Natural killer cell treated with Interleukin-12 subunit alpha and Interleukin-12 subunit beta and Interleukin-15 and Interleukin-18, amount 100 ng/mL, for 72 hours (primary cell): ENCODE measurements at regions not wholly inside any gene's neighbourhood (a gene's known extent, or its start where the extent isn't known, plus 50 kb on each side); places are given as distances from the start of the nearest gene placed in this dataset.
A peak's percentile ranks its signal among the peaks of the same experiment; 100 is the strongest.

Experiments used
- ATAC-seq, 2 donors: fragments of 150-1000 bp; cut with Tn5 transposase in 1 of 2; sonication (Bioruptor Pico), chemical (Tn5 transposase) in 1 of 2; 2 replicates each; pipeline ENCODE4 v1.10.0; 2021
- DNase-seq: peaks from one replicate; pipeline ENCODE4 v3.0.0; 2022; ENCODE audit warnings: low spot score
- H3K27ac Mint-ChIP-seq, 2 donors: 1 replicate in 1 of 2; 2 replicates in 1 of 2; pipeline ENCODE4 v1.8.0; 2022; ENCODE audit warnings: mixed read lengths in 2 of 2, mild to moderate bottlenecking in 1 of 2, moderate library complexity in 1 of 2
- H3K27me3 Mint-ChIP-seq, 2 donors: 1 replicate in 1 of 2; 2 replicates in 1 of 2; pipeline ENCODE4 v1.8.0; 2022; ENCODE audit warnings: mixed read lengths in 2 of 2
- H3K36me3 Mint-ChIP-seq: one replicate; pipeline ENCODE4 v1.8.0; 2022; ENCODE audit warnings: mixed read lengths
- H3K4me1 Mint-ChIP-seq, 2 donors: 1 replicate in 1 of 2; 2 replicates in 1 of 2; pipeline ENCODE4 v1.8.0; 2022; ENCODE audit warnings: low read depth in 2 of 2, mixed read lengths in 2 of 2, mild to moderate bottlenecking in 1 of 2
- H3K4me3 Mint-ChIP-seq: one replicate; pipeline ENCODE4 v1.8.0; 2022; ENCODE audit warnings: mixed read lengths
- H3K9me3 Mint-ChIP-seq: 2 replicates; pipeline ENCODE4 v1.8.0; 2022; ENCODE audit warnings: mixed read lengths

DNA sequence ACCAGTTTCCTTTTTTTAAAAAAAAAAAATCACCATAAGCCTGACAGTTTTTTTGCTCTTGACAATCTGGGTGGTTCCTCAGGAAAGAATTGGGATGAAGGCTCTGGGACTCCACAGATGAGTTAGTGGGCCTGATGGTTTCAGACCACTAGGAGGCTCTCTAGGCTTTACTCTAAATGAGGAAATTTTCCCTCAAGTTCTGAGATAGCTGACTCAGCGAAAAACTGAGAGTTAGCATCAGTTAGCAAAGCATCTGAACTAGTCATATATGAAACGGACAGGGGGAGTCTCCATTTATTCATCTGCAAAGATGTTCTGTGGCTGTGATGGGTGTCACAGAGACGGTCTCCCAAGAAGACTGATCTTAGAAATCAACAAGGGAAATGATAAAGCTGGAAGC is 314.3 kb upstream of the OR4E1 start:
- no peak for DNase-seq
- Mint-ChIP-seq H3K4me1 (peaks cover 0 to 7% of the 10 kb centered on the region in 2 donors), H3K9me3 (no peaks in the 10 kb centered on the region), H3K36me3 (no peaks in the 10 kb centered on the region), H3K27ac (peak overlapping the region; percentile 15 to 67), H3K4me3 (peak overlapping the region; percentile 45), H3K27me3 (peaks cover 12 to 15% of the 10 kb centered on the region in 2 donors)
- peak in 1 of 2 donors; percentile 66 for ATAC-seq

DNA sequence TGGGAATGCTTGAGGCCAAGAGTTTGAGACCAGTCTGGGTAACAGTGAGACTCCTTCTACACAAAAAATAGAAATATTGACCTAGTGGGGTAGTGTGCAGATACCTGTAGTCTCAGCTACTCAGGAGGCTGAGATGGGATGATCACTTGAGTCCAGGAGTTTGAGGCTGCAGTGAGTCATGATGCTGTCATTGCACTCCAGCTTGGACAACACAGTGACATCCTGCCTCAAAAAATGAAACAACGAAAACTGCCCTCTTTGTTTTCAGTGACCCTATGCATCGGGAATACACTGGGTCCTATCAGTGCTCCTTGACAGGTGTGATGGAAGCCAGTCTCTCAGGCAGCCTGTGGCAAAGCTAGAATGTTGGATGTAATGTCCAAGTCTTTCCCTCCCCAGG is 311.5 kb upstream of the OR4E1 start:
- Mint-ChIP-seq H3K27me3 (peaks cover 7 to 12% of the 10 kb centered on the region in 2 donors), H3K4me1 (peaks cover 0 to 7% of the 10 kb centered on the region in 2 donors)
- ATAC-seq = no peak

DNA sequence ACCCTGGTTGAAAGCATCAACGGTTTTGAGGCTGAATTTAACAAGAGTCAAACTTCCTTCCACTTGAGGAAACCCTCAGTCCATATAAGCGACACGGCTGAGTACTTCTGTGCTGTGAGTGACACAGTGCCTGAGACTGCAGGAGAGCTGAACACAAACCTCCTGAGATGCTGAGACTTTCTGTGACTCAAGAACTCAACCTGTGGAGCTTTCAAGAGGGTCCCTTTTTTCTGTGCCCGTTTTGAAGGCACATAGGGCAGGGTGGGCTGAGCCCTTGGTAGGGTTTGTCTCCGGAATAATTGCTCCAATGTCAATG is 305.3 kb upstream of the OR4E1 start:
- DNase-seq (no peak), ATAC-seq (no peak)
- Mint-ChIP-seq H3K4me3 (no peak overlapping the region), H3K4me1 (peaks cover 6 to 13% of the 10 kb centered on the region in 2 donors), H3K27me3 (peaks cover 26 to 29% of the 10 kb centered on the region in 2 donors), H3K9me3 (no peaks in the 10 kb centered on the region), H3K36me3 (no peaks in the 10 kb centered on the region), H3K27ac (no peak overlapping the region)

More for the DNA sequence above, 311.5 kb upstream of the OR4E1 start:
- no peak overlapping the region for H3K4me3 Mint-ChIP-seq
- no peaks in the 10 kb centered on the region for H3K36me3 Mint-ChIP-seq
- H3K9me3 Mint-ChIP-seq = no peaks in the 10 kb centered on the region
- no peak for DNase-seq
- H3K27ac Mint-ChIP-seq = no peak overlapping the region

DNA sequence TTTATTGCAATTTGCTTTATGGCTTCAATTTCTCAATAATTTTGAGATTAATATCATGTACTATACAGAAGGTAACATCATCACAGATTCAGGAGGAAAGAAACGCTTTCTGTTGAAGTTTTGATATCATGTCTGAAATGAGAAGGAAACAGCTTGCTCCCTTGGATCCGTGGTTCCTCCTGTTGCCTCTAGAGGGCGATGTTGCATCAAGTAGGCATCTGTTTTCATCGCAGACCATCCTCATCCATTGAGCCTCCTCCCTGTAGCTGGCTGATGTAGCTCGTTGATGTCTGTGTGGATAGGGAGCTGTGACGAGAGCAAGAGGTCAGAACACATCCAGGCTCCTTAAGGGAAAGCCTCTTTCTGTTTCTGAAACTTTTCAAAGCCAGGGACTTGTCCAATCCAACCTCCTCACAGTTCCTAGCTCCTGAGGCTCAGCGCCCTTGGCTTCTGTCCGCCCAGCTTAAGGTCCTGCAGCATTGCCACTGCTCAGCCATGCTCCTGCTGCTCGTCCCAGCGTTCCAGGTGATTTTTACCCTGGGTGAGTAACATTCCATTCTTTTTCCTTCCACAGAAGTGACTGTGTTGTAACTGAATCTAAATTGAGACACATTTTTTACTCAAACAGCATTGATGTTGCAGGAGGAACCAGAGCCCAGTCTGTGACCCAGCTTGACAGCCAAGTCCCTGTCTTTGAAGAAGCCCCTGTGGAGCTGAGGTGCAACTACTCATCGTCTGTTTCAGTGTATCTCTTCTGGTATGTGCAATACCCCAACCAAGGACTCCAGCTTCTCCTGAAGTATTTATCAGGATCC is 304.8 kb upstream of the OR4E1 start:
- Mint-ChIP-seq H3K4me1 (peaks cover 6 to 13% of the 10 kb centered on the region in 2 donors), H3K27me3 (peaks cover 26 to 29% of the 10 kb centered on the region in 2 donors), H3K4me3 (no peak overlapping the region), H3K9me3 (no peaks in the 10 kb centered on the region), H3K27ac (no peak overlapping the region), H3K36me3 (no peaks in the 10 kb centered on the region)
- ATAC-seq = peak; percentile 44 to 64
- DNase-seq = peak; percentile 71

DNA sequence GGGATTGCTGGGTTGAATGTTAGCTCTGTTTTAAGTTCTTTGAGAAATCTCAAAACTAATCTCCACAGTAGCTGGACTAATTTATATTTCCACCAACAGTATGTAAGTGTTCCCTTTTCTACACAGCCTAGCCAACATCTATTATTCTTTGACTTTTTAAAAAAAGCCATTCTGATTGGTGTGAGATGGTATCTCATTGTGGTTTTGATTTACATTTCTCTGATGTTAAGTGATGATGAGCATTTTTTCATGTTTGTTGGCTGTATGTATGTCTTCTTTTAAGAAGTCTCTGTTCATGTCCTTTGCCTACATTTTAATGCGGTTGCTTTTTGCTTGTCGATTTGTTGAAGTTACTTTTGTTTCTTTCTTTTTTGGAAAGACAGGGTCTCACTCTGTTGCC is 301.1 kb upstream of the OR4E1 start:
- Mint-ChIP-seq H3K36me3 (no peaks in the 10 kb centered on the region), H3K4me1 (peaks cover 6 to 13% of the 10 kb centered on the region in 2 donors), H3K9me3 (no peaks in the 10 kb centered on the region), H3K27me3 (peaks cover 34 to 51% of the 10 kb centered on the region in 2 donors), H3K27ac (no peak overlapping the region), H3K4me3 (no peak overlapping the region)
- DNase-seq = no peak
- no peak for ATAC-seq

DNA sequence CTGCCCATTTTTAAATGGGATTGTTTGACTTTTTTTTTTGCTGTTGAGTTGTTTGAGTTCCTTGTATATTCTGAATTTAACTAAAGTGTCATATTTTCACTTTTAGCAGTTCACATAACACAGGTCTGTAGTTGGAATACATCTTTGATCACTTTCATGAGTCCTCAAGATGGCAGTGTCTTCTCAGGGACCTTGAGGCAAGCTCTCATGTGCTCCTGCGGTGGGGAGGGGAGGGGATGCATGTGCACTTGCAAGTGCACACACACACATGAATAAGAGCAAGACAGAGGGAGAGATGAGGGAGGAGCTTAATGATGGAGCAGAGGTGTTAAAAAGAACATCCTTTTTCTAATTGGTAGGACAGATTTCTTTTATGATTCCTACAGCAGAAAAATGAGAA is 291.4 kb upstream of the OR4E1 start:
- ATAC-seq (no peak), DNase-seq (no peak)
- H3K36me3 Mint-ChIP-seq = no peaks in the 10 kb centered on the region

DNA sequence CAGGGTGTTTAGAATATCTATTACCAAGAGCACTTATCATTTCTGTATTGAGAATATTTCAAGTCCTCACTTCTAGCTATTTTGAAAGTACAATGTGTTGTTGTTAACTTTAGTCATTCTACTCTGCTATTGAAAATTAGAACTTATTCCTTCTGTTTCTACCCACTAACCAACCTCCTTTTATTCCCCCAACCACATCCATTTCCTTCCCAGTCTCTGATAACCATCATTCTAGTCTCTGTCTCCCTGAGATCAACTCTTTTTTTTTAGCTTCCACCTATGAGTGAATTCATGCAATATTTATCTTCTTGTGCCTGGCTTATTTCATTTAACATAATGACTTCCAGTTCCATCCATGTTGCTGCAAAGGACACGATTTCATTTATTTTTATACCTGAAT is 290.6 kb upstream of the OR4E1 start:
- DNase-seq (no peak), ATAC-seq (no peak)

More for the DNA sequence above, 291.4 kb upstream of the OR4E1 start:
- Mint-ChIP-seq H3K4me3 (no peak overlapping the region), H3K9me3 (no peaks in the 10 kb centered on the region), H3K27me3 (peaks cover 17 to 25% of the 10 kb centered on the region in 2 donors), H3K27ac (no peak overlapping the region), H3K4me1 (peaks cover 0 to 6% of the 10 kb centered on the region in 2 donors)

DNA sequence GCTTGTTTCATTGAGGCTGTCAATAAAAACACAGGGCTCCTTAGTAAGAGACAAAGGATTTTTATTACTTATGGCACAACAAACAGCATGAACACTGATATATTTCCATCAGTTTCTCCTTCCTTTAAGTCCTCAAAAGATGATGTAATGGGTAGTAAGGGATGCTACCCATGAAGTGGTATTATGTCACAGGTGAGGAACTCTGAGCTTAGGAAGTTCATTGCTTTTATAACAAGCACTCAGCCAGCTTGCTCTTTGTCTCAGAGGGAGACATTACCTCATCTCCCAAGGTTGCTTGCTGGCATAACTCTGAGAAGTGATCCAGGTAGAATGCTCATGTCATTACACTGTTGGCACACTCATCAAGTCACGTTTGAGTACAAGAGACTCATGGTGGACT is 287.0 kb upstream of the OR4E1 start:
- Mint-ChIP-seq H3K36me3 (peaks cover 12% of the 10 kb centered on the region), H3K27me3 (peaks cover 9 to 19% of the 10 kb centered on the region in 2 donors), H3K4me1 (peaks cover 0 to 6% of the 10 kb centered on the region in 2 donors), H3K4me3 (no peak overlapping the region), H3K9me3 (no peaks in the 10 kb centered on the region), H3K27ac (no peak overlapping the region)
- DNase-seq (no peak), ATAC-seq (no peak)

More for the DNA sequence above, 290.6 kb upstream of the OR4E1 start:
- Mint-ChIP-seq H3K27ac (no peak overlapping the region), H3K9me3 (no peaks in the 10 kb centered on the region), H3K36me3 (no peaks in the 10 kb centered on the region), H3K4me1 (peaks cover 0 to 6% of the 10 kb centered on the region in 2 donors), H3K27me3 (peaks cover 9 to 16% of the 10 kb centered on the region in 2 donors), H3K4me3 (no peak overlapping the region)

DNA sequence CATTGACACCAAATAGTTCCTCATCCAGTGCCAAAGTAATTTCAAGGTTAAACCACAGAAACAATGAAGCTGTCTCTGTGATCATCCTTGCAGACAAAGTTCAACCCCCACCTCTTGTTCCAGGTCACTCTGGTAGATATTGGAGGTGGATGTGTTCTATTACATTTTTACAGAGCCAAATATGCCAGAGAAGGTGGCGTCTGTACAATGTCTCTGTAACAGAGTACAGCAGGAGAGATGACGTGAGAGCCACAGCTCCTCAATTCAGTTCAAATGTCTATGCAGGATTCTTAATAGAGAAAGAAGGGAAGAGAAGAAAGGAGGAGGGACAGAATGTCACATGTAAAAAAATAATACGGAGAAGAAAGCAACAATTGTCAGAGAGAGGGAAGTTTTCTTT is 268.3 kb upstream of the OR4E1 start:
- no peak overlapping the region for H3K27ac Mint-ChIP-seq
- no peaks in the 10 kb centered on the region for H3K9me3 Mint-ChIP-seq
- peaks cover 0 to 4% of the 10 kb centered on the region in 2 donors for H3K4me1 Mint-ChIP-seq
- no peaks in the 10 kb centered on the region for H3K36me3 Mint-ChIP-seq
- no peak overlapping the region for H3K4me3 Mint-ChIP-seq
- peaks cover 11 to 19% of the 10 kb centered on the region in 2 donors for H3K27me3 Mint-ChIP-seq
- no peak for DNase-seq
- ATAC-seq = no peak

DNA sequence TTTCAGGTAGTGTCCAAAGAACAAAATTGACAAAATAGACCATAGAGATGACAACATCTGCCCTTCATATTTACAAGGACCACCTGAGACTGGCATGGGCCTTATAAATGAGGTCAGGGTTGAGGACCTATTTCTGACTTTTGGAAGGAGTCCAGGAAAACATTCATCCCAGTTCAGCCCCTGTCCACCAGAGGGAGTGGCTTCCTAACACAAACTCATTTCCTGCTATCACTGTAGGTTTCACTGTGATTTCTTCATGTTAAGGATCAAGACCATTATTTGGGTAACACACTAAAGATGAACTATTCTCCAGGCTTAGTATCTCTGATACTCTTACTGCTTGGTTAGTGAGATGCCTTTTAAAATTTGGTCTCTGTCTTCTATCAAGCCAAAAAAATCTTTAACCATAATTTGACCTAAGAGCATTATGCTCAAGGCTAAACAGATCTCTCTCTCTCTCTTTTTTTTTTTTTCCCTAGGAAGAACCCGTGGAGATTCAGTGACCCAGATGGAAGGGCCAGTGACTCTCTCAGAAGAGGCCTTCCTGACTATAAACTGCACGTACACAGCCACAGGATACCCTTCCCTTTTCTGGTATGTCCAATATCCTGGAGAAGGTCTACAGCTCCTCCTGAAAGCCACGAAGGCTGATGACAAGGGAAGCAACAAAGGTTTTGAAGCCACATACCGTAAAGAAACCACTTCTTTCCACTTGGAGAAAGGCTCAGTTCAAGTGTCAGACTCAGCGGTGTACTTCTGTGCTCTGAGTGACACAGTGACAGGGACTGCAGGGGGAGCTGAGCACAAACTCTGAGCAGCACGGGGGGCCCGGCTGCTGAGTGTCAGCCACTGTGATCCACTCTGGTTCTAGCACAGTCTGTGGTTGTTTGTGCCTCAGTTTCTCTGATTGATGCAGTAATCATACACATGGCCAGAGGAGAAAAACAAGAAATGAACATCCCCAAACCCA is 267.6 kb upstream of the OR4E1 start:
- peaks cover 11 to 19% of the 10 kb centered on the region in 2 donors for H3K27me3 Mint-ChIP-seq
- no peak overlapping the region for H3K4me3 Mint-ChIP-seq
- ATAC-seq = no peak
- H3K27ac Mint-ChIP-seq = no peak overlapping the region
- H3K4me1 Mint-ChIP-seq = peaks cover 0 to 4% of the 10 kb centered on the region in 2 donors
- H3K9me3 Mint-ChIP-seq = no peaks in the 10 kb centered on the region
- no peak for DNase-seq
- H3K36me3 Mint-ChIP-seq = no peaks in the 10 kb centered on the region

DNA sequence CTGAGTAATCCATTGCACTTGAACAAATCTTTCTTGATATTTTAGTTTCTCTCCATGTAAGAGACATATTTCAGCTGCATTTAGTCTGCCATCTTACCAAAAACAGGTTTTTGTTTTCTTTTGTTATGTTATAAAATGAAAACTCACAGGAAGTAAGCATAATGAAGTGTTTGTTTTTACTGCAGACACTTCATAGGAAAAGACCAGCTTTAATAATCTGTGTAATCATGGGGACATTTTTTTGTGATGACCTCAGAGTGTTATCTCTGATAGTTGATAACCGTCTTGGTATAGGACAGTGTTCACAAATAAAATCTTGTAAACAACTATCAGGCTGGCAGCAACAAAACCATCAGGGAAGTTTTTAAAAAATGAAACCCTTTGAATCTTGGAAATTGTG is 266.2 kb upstream of the OR4E1 start:
- H3K27ac Mint-ChIP-seq = no peak overlapping the region
- no peaks in the 10 kb centered on the region for H3K9me3 Mint-ChIP-seq
- no peak for DNase-seq
- peaks cover 0 to 4% of the 10 kb centered on the region in 2 donors for H3K4me1 Mint-ChIP-seq
- no peak for ATAC-seq
- peaks cover 5 to 8% of the 10 kb centered on the region in 2 donors for H3K27me3 Mint-ChIP-seq
- no peak overlapping the region for H3K4me3 Mint-ChIP-seq
- H3K36me3 Mint-ChIP-seq = no peaks in the 10 kb centered on the region

DNA sequence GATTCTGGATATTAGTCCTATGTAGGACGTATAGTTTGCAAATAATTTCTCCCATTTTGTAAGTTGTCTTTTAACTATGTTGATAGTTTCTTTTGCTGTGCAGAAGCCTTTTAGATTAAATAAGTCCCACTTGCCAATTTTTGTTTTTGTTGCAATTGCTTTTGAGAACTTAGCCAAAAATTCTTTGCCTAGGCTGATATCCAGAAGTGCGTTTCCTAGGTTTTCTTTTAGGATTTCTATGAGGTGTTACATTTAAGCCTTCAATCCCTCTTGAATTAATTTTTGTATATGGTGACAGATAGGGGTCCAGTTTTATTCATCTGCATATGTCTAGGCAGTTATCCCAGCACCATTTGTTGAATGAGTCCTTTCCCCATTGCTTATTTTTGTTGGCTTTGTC is 264.4 kb upstream of the OR4E1 start:
- Mint-ChIP-seq H3K4me1 (peaks cover 0 to 4% of the 10 kb centered on the region in 2 donors), H3K27me3 (peaks cover 0 to 3% of the 10 kb centered on the region in 2 donors), H3K36me3 (no peaks in the 10 kb centered on the region), H3K4me3 (no peak overlapping the region), H3K9me3 (no peaks in the 10 kb centered on the region), H3K27ac (no peak overlapping the region)
- DNase-seq (no peak), ATAC-seq (no peak)

DNA sequence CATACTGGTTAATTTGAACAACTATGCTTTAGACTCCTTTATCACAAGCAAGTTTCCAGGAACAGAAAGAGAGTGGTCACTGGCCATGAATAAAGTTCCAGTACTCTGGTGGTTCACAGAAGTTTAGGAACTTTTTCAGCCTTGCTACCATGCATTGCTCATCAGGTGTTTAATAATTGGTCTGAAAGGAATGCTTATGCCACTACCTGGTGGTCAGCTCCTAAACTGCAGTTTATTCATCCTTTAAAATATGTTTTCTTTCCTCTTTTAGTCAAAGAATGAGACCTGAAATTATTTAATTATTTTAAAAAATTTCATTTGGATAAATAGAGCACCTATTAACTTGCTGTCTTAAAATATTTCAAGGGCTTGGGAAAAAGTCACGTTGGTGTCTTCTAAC is 260.1 kb upstream of the OR4E1 start:
- H3K36me3 Mint-ChIP-seq = no peaks in the 10 kb centered on the region
- peaks cover 0 to 5% of the 10 kb centered on the region in 2 donors for H3K4me1 Mint-ChIP-seq
- H3K27me3 Mint-ChIP-seq = peaks cover 0 to 2% of the 10 kb centered on the region in 2 donors
- ATAC-seq (no peak), DNase-seq (no peak)
- no peak overlapping the region for H3K27ac Mint-ChIP-seq
- H3K4me3 Mint-ChIP-seq = no peak overlapping the region
- H3K9me3 Mint-ChIP-seq = no peaks in the 10 kb centered on the region

DNA sequence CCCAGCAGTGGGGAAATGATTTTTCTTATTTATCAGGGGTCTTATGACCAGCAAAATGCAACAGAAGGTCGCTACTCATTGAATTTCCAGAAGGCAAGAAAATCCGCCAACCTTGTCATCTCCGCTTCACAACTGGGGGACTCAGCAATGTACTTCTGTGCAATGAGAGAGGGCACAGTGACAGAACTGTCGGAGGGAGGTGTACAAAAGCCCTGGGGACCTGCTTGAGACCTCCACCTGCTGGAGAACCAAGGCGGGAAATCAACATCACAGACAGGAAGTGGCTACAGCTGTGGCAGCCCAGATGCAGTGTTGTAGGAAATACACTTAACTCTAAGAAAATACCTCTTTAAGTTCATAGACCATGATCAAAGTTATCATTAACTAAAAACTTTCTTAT is 250.9 kb upstream of the OR4E1 start:
- DNase-seq (peak; percentile 70), ATAC-seq (peak; percentile 83 to 84)
- H3K4me3 Mint-ChIP-seq = peak overlapping the region; percentile 77
- H3K36me3 Mint-ChIP-seq = no peaks in the 10 kb centered on the region
- no peaks in the 10 kb centered on the region for H3K27me3 Mint-ChIP-seq
- no peaks in the 10 kb centered on the region for H3K9me3 Mint-ChIP-seq
- H3K27ac Mint-ChIP-seq = peak overlapping the region; percentile 78 to 81
- peaks cover 39 to 46% of the 10 kb centered on the region in 2 donors for H3K4me1 Mint-ChIP-seq
